ENCODE measurements at regions not wholly inside any gene's neighbourhood (a gene's known extent, or its start where the extent isn't known, plus 50 kb on each side); places are given as distances from the start of the nearest gene placed in this dataset.

GRCh38 chr13:55820817-55821216 is 1319.9 kb upstream of the PRR20A start:
- Histone ChIP-seq H3K9me3 (ENCODE audit: control insufficient read depth in 1 of 2, low read length in 2 of 2) (no peaks in the 10 kb centered on the region), H3K4me3 (ENCODE audit: low read length in 2 of 2) (no peak overlapping the region), H3K36me3 (ENCODE audit: insufficient read depth, low read length) (no peaks in the 10 kb centered on the region), H3K27ac (ENCODE audit: low read depth, low read length) (no peak overlapping the region), H3K27me3 (ENCODE audit: insufficient read depth, low read length) (no peaks in the 10 kb centered on the region), H3K4me1 (ENCODE audit: insufficient read depth, low read length) (no peaks in the 10 kb centered on the region)
- CTCF ChIA-PET (ENCODE audit: partially characterized antibody), result no interaction called here
- H3K4me3 Mint-ChIP-seq, result no peak overlapping the region
- peaks cover 0 to 5% (median 2%) of the 10 kb centered on the region in 8 donors for H3K9me3 Mint-ChIP-seq
- no peak overlapping the region for H3K27ac Mint-ChIP-seq
- DNase-seq, result no peak
- intact Hi-C loops (cut with micrococcal nuclease), result no loop called here
- POLR2A ChIA-PET (ENCODE audit: partially characterized antibody), result no interaction called here
- no peaks in the 10 kb centered on the region for H3K4me1 Mint-ChIP-seq
- H3K36me3 Mint-ChIP-seq, result no peaks in the 10 kb centered on the region
- H3K27me3 Mint-ChIP-seq, result no peaks in the 10 kb centered on the region

- Mint-ChIP-seq H3K36me3 (no peaks in the 10 kb centered on the region), H3K9me3 (peaks cover 2 to 47% (median 24%) of the 10 kb centered on the region in 8 donors)
Measured at GRCh38 chr13:55869648-55870047, 1271.1 kb upstream of the PRR20A start.

GRCh38 chr13:55887561-55887960 is 1253.2 kb upstream of the PRR20A start:
- ChIA-PET CTCF (ENCODE audit: partially characterized antibody) (no interaction called here), POLR2A (ENCODE audit: partially characterized antibody) (no interaction called here)
- H3K27me3 Mint-ChIP-seq, result no peaks in the 10 kb centered on the region
- Histone ChIP-seq H3K27me3 (ENCODE audit: insufficient read depth, low read length) (no peaks in the 10 kb centered on the region), H3K4me1 (ENCODE audit: insufficient read depth, low read length) (no peaks in the 10 kb centered on the region), H3K9me3 (ENCODE audit: control insufficient read depth in 1 of 2, low read length in 2 of 2) (no peaks in the 10 kb centered on the region), H3K4me3 (ENCODE audit: low read length in 2 of 2) (no peak overlapping the region), H3K36me3 (ENCODE audit: insufficient read depth, low read length) (no peaks in the 10 kb centered on the region), H3K27ac (ENCODE audit: low read depth, low read length) (no peak overlapping the region)
- H3K4me3 Mint-ChIP-seq, result no peak overlapping the region
- DNase-seq, result no peak
- no peaks in the 10 kb centered on the region for H3K36me3 Mint-ChIP-seq
- H3K27ac Mint-ChIP-seq, result no peak overlapping the region
- no peaks in the 10 kb centered on the region for H3K4me1 Mint-ChIP-seq
- intact Hi-C loops (cut with micrococcal nuclease), result no loop called here
- peaks cover 0 to 31% (median 8%) of the 10 kb centered on the region in 8 donors for H3K9me3 Mint-ChIP-seq

More at GRCh38 chr13:55869648-55870047, 1271.1 kb upstream of the PRR20A start:
- intact Hi-C loops (cut with micrococcal nuclease), result no loop called here
- no peaks in the 10 kb centered on the region for H3K27me3 Mint-ChIP-seq
- CTCF ChIA-PET (ENCODE audit: partially characterized antibody), result no interaction called here
- Histone ChIP-seq H3K4me1 (ENCODE audit: insufficient read depth, low read length) (no peaks in the 10 kb centered on the region), H3K27ac (ENCODE audit: low read depth, low read length) (no peak overlapping the region), H3K9me3 (ENCODE audit: control insufficient read depth in 1 of 2, low read length in 2 of 2) (peaks cover 0 to 4% of the 10 kb centered on the region in 2 donors), H3K27me3 (ENCODE audit: insufficient read depth, low read length) (no peaks in the 10 kb centered on the region), H3K4me3 (ENCODE audit: low read length in 2 of 2) (no peak overlapping the region), H3K36me3 (ENCODE audit: insufficient read depth, low read length) (no peaks in the 10 kb centered on the region)
- no peak overlapping the region for H3K27ac Mint-ChIP-seq
- POLR2A ChIA-PET (ENCODE audit: partially characterized antibody), result no interaction called here
- no peak for DNase-seq
- H3K4me1 Mint-ChIP-seq, result no peaks in the 10 kb centered on the region
- H3K4me3 Mint-ChIP-seq, result no peak overlapping the region

DNA sequence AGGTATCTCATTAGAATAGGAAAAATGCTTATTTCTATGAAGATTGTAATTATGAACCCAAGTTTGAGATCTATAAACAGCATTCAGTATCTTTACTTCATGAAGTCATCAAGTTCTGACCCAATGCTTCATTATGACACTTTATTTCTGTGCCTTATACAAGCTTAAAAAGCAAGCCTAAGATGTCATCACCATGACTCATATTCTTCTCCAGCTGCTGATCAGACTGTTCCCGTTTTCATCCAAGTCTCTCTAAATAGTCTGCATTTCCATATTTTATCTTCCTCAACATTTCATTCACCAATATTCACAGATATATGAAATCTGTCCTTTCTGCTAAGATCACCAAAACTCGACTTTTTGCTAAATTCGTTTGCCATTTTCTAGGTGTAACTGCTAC is 1247.2 kb upstream of the PRR20A start:
- no peaks in the 10 kb centered on the region for H3K27me3 Mint-ChIP-seq
- no peak overlapping the region for H3K27ac ChIP-seq (ENCODE audit: low read depth, low read length)
- H3K36me3 Mint-ChIP-seq, result no peaks in the 10 kb centered on the region
- H3K9me3 Mint-ChIP-seq, result peaks cover 4 to 37% (median 9%) of the 10 kb centered on the region in 8 donors
- H3K4me1 ChIP-seq (ENCODE audit: insufficient read depth, low read length), result no peaks in the 10 kb centered on the region
- H3K4me3 ChIP-seq (ENCODE audit: low read length in 2 of 2), result no peak overlapping the region
- no peaks in the 10 kb centered on the region for H3K36me3 ChIP-seq (ENCODE audit: insufficient read depth, low read length)
- POLR2A ChIA-PET (ENCODE audit: partially characterized antibody), result no interaction called here
- H3K27ac Mint-ChIP-seq, result no peak overlapping the region
- H3K9me3 ChIP-seq (ENCODE audit: control insufficient read depth in 1 of 2, low read length in 2 of 2), result no peaks in the 10 kb centered on the region
- H3K4me1 Mint-ChIP-seq, result no peaks in the 10 kb centered on the region
- intact Hi-C loops (cut with micrococcal nuclease), result no loop called here
- no peak for DNase-seq
- CTCF ChIA-PET (ENCODE audit: partially characterized antibody), result no interaction called here
- no peaks in the 10 kb centered on the region for H3K27me3 ChIP-seq (ENCODE audit: insufficient read depth, low read length)
- H3K4me3 Mint-ChIP-seq, result no peak overlapping the region

DNA sequence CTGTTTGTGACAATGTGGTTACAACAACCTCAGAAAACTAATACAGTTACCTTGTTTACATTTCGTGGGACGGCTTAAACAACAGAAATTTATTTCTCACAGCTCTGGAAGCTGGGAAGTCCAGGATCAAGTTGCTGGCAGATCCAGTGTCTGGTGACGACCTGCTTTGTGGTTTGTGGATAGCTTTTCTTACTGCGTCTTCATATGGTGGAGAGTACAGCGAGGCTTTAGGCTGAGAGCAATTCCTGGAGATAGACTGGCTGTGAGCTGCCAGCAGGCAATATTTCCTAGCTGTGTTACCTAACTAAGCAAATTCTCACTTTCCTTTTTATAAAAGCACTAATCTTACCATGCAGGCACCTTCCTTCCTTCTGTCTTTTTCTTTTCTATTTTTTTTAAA is 1203.5 kb upstream of the PRR20A start:
- CTCF ChIA-PET (ENCODE audit: partially characterized antibody), result no interaction called here
- Mint-ChIP-seq H3K36me3 (no peaks in the 10 kb centered on the region), H3K4me1 (no peaks in the 10 kb centered on the region)

GRCh38 chr13:55948175-55948574 is 1192.5 kb upstream of the PRR20A start:
- H3K9me3 ChIP-seq (ENCODE audit: control insufficient read depth in 1 of 2, low read length in 2 of 2), result peaks cover 0 to 5% of the 10 kb centered on the region in 2 donors
- Mint-ChIP-seq H3K4me1 (no peaks in the 10 kb centered on the region), H3K27ac (no peak overlapping the region), H3K9me3 (peaks cover 5 to 22% (median 11%) of the 10 kb centered on the region in 8 donors), H3K4me3 (no peak overlapping the region), H3K36me3 (no peaks in the 10 kb centered on the region), H3K27me3 (no peaks in the 10 kb centered on the region)
- H3K27ac ChIP-seq (ENCODE audit: low read depth, low read length), result no peak overlapping the region
- H3K27me3 ChIP-seq (ENCODE audit: insufficient read depth, low read length), result no peaks in the 10 kb centered on the region
- DNase-seq, result no peak
- H3K4me3 ChIP-seq (ENCODE audit: low read length in 2 of 2), result no peak overlapping the region
- H3K4me1 ChIP-seq (ENCODE audit: insufficient read depth, low read length), result no peaks in the 10 kb centered on the region
- ChIA-PET CTCF (ENCODE audit: partially characterized antibody) (no interaction called here), POLR2A (ENCODE audit: partially characterized antibody) (no interaction called here)
- intact Hi-C loops (cut with micrococcal nuclease), result no loop called here
- no peaks in the 10 kb centered on the region for H3K36me3 ChIP-seq (ENCODE audit: insufficient read depth, low read length)

More for the DNA sequence above, 1203.5 kb upstream of the PRR20A start:
- no peak overlapping the region for H3K4me3 Mint-ChIP-seq
- no peak for DNase-seq
- H3K27ac ChIP-seq (ENCODE audit: low read depth, low read length), result no peak overlapping the region
- H3K9me3 Mint-ChIP-seq, result peaks cover 0 to 22% (median 14%) of the 10 kb centered on the region in 8 donors
- POLR2A ChIA-PET (ENCODE audit: partially characterized antibody), result no interaction called here
- H3K36me3 ChIP-seq (ENCODE audit: insufficient read depth, low read length), result no peaks in the 10 kb centered on the region
- H3K27me3 ChIP-seq (ENCODE audit: insufficient read depth, low read length), result no peaks in the 10 kb centered on the region
- no peak overlapping the region for H3K27ac Mint-ChIP-seq
- intact Hi-C loops (cut with micrococcal nuclease), result no loop called here
- no peaks in the 10 kb centered on the region for H3K9me3 ChIP-seq (ENCODE audit: control insufficient read depth in 1 of 2, low read length in 2 of 2)
- no peaks in the 10 kb centered on the region for H3K4me1 ChIP-seq (ENCODE audit: insufficient read depth, low read length)
- no peak overlapping the region for H3K4me3 ChIP-seq (ENCODE audit: low read length in 2 of 2)
- no peaks in the 10 kb centered on the region for H3K27me3 Mint-ChIP-seq

DNA sequence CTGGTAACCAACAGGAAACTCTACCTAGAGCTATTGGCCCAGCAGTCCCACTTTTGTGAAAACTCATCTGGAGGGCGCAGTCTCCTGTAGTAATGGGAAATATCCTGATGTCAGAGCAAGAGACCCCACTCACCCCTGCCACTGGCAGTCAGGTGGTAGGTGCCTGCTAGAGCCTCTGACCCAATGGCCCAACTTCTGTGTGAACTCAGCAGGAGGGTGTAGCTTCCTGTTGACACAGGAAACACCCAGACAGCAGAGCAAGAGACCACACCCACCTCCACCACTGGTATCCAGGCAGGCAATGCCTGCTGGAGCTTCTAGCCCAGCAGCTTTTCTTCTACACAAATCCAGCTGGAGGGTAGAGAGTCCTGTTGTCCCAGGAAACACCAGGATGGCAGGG is 1176.8 kb upstream of the PRR20A start:
- ChIA-PET CTCF (ENCODE audit: partially characterized antibody) (no interaction called here), POLR2A (ENCODE audit: partially characterized antibody) (no interaction called here)
- no peaks in the 10 kb centered on the region for H3K27me3 ChIP-seq (ENCODE audit: insufficient read depth, low read length)
- intact Hi-C loops (cut with micrococcal nuclease), result no loop called here
- H3K4me1 ChIP-seq (ENCODE audit: insufficient read depth, low read length), result no peaks in the 10 kb centered on the region
- no peak overlapping the region for H3K27ac ChIP-seq (ENCODE audit: low read depth, low read length)
- no peaks in the 10 kb centered on the region for H3K9me3 ChIP-seq (ENCODE audit: control insufficient read depth in 1 of 2, low read length in 2 of 2)
- H3K4me3 Mint-ChIP-seq, result no peak overlapping the region
- no peaks in the 10 kb centered on the region for H3K36me3 Mint-ChIP-seq
- H3K9me3 Mint-ChIP-seq, result peaks cover 0 to 16% (median 10%) of the 10 kb centered on the region in 8 donors
- DNase-seq, result no peak
- H3K4me1 Mint-ChIP-seq, result no peaks in the 10 kb centered on the region
- no peak overlapping the region for H3K4me3 ChIP-seq (ENCODE audit: low read length in 2 of 2)
- no peak overlapping the region for H3K27ac Mint-ChIP-seq
- H3K27me3 Mint-ChIP-seq, result no peaks in the 10 kb centered on the region
- no peaks in the 10 kb centered on the region for H3K36me3 ChIP-seq (ENCODE audit: insufficient read depth, low read length)

DNA sequence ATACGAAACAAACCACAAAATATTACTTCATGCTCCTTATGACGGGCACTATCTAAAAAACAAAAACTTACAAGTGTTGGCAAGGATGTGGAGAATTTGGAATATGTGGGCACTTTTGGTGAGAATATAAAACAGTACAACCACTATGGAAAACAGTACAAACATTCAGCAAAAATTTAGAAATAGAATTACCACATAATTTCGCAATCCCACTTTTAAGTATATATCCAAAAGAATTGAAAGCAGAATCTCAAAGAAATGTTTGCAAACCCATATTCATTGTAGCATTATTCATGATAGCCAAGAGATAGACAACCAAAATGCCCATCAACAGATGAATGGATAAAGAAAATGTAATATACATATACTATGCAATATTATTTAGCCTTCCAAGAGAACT is 1173.7 kb upstream of the PRR20A start:
- H3K4me3 Mint-ChIP-seq, result no peak overlapping the region
- Histone ChIP-seq H3K4me3 (ENCODE audit: low read length in 2 of 2) (no peak overlapping the region), H3K27ac (ENCODE audit: low read depth, low read length) (no peak overlapping the region), H3K4me1 (ENCODE audit: insufficient read depth, low read length) (no peaks in the 10 kb centered on the region), H3K27me3 (ENCODE audit: insufficient read depth, low read length) (no peaks in the 10 kb centered on the region), H3K36me3 (ENCODE audit: insufficient read depth, low read length) (no peaks in the 10 kb centered on the region), H3K9me3 (ENCODE audit: control insufficient read depth in 1 of 2, low read length in 2 of 2) (no peaks in the 10 kb centered on the region)
- intact Hi-C loops (cut with micrococcal nuclease), result no loop called here
- DNase-seq, result no peak
- H3K27me3 Mint-ChIP-seq, result no peaks in the 10 kb centered on the region
- no peak overlapping the region for H3K27ac Mint-ChIP-seq
- H3K36me3 Mint-ChIP-seq, result no peaks in the 10 kb centered on the region
- ChIA-PET CTCF (ENCODE audit: partially characterized antibody) (no interaction called here), POLR2A (ENCODE audit: partially characterized antibody) (no interaction called here)
- no peaks in the 10 kb centered on the region for H3K4me1 Mint-ChIP-seq
- peaks cover 0 to 7% (median 6%) of the 10 kb centered on the region in 8 donors for H3K9me3 Mint-ChIP-seq
